Endometrium (tissue), 2 donors: ENCODE measurements at regions not wholly inside any gene's neighbourhood (a gene's known extent, or its start where the extent isn't known, plus 50 kb on each side); places are given as distances from the start of the nearest gene placed in this dataset.

Experiments used
- FAIRE-seq: peaks from 2 replicates; lab custom pipeline; 2012; peaks lifted over from hg19 to GRCh38; lab: Jason Lieb, UNC
- donor health status: control.
- donor health status: control.

DNA sequence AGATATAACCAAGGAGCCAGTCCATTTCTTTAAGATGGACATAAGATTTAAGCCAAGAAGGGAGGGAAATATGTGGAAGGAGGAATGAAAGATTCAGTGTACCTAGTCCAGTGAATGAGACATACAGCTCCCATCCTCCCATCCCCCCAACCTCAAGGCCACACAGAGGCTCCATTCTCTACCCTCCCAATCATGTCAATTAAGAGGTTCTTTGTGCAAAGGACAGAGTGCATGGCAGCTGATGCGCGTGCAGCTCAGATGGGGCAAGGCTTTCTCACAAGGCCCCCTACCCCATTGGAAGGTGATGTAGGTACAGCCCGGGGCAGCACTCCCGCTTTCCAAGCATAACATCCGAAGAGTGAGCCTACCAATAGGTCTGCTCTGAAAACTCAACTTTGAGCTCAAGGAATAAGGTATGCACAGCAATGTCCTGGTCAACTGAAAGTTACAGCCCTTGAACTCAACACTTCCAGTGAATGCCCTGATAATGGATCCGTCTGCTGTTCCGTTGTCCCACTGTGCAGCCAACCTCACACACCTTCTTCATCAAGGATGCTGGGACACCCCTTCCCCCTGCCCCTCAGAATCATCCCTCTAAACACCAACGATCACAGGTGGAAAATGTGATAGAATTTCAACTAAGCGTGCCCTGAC lies 458.1 kb downstream of the SOX9 start:
- no peak for FAIRE-seq

DNA sequence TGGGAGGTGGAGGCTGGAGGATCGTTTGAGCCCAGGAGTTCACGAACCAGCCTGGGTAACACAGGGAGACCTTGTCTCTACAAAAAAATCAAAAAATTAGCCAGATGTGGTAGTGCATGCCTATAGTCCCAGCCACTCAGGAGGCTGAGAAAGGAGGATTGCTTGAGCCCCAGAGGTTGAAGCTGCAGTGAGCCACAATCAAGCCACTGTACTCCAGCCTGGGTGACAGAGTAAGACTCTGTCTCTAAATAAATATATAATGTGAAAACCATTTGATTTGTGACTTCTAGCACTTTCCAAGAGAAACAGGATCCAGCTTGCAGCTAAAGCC lies 459.1 kb downstream of the SOX9 start:
- no peak for FAIRE-seq

DNA sequence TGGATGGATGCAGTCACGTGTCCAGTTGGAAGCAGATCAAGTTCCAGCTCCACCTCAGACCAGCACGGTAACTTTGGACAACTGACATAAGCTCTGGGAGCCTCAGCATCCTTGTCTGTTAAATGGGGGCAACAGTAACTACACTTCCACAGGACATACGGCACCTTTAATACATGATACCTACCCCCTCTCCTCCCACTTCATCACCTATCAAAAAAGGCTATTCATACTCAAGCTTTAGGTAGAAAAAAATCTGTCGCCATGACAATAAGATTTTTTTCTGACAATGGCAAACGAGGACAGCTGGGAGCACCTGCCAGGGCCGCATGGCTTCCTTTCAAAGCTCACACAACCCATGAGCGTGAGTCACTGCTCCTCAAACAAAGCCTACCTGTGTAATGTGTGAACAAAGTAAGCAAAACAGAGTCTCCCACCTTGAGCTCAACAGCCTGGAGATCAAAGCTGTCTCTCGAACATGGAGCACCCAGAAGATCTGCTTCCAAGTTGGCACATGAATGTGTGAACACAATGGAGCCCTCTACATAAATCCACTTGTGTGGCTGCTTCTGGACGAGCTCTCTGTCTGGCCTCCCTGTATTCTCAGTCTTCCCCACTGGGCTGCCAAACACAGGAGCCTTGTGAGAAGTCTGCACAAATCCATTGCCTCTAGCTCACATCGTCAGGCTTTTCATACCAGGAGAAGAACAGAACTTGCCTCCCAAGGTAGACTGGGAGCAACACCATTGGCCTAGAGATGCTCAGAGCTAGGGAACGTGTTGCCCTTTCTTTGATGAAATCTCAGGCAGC lies 459.7 kb downstream of the SOX9 start:
- FAIRE-seq: no peak

- no peak for FAIRE-seq
Observed at GRCh38 chr17:72587156-72587555, 466.3 kb downstream of the SOX9 start.

- FAIRE-seq: no peak
Observed at GRCh38 chr17:72587773-72588511, 467.1 kb downstream of the SOX9 start.

GRCh38 chr17:72588561-72588960 lies 467.7 kb downstream of the SOX9 start:
- FAIRE-seq: no peak

DNA sequence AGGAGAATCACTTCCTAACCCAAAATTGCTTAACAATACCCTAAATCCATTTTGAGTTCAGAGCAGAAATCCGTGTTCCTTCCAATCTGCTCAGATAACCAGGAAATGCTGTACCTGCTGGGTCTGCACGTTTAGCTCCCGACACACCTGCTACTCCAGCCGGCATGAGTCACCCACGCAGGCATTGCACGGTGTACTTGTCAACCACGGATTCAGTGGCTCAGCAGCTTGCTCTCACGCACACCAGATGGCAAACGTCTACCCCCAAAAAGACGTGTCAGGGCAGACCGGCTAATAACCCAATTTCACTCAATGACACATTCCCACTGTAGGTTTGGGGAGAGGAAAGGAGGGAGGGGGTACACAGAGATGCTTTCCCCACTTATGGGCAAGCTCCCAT lies 468.1 kb downstream of the SOX9 start:
- no peak for FAIRE-seq

DNA sequence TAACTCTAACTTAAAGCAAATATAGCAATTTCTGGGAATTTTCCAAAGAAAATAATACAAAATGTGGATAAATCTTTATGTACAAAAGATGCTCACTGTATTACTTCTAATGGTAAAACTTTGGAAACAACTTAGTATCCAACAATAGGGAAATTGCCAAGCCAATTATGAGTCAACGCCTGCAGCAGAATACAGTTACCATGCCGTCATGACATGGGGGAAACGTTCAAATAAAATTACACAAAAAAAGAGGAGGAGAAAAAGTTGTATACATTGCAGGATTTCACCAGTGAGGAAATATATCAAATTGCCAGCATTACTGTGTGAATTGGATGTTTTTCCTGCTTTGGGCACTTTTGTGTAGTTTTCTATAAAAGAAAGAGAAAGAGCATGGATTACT lies 469.6 kb downstream of the SOX9 start:
- no peak for FAIRE-seq

DNA sequence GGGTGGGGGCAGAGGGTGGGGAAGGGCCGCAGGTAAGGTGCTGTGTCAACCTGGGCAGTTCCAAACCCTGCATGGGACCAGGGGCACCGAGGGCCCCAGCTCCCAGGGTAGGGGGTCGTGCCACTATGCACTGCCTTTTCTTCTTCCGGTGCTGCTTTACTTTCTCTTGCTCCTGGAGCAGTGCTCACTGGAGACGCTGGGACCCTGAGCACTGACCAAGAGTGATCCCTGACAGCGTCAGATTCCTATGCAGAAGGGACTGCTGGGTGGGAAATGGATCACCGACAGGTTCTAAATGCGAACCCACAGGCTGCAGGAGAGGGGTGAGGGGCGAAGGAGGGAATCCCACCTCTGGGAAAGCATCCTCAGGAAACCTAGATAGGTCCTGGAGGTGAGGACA lies 470.1 kb downstream of the SOX9 start:
- FAIRE-seq: no peak

- FAIRE-seq: no peak
Observed at GRCh38 chr17:72591289-72592241, 470.7 kb downstream of the SOX9 start.

DNA sequence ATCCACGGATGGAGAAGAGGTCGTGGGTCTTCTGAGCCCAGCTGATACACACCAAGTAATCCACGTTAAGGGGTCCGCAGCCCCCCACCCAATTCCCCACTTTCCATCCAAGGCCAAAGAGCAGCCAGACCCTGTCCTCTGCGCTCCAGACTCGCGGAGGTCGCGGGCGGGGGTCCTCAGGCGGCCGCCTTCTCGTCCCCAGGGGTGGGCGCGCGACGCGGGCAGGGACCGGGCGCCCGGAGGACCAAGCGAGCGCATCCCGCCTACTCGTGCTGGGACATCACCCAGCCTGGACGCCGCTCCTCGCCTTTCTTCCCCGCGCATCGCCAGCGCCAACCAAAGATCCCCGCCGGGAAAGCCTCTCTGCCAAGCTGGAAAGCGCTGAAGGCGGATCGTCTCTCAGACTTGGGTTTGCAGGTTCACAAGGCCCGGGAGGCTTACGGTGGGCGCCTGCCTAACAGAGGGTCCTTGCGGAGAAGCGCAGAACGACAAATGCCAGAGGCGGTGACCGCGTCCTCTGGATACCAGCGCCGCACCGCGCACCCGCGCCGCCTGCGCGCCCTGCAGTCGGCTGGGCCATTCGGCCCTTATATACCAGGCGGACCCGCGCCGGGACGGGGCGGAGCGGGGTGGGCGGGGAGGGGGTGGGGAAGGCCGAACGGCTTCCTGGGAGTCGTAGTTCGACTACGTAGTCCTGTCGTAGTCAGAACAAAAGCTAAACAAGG lies 471.6 kb downstream of the SOX9 start:
- FAIRE-seq: no peak

DNA sequence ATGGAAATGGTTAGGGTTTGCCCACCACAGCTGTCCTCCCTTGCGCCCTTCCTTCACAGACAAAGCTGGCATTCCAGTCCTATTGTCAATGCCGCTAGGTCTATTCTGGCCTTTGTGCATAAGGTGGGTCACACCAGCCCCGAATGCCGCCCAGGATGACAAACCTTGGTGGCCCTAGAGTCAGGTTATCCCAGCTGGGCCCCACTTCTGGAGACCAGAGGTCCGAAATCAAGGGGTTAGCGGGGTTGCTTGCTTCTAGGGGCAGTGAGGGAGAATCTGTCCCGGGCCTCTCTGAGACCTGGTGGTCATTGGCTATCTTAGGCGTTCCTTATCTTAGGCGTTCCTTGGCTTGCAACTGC lies 472.1 kb downstream of the SOX9 start:
- no peak for FAIRE-seq

GRCh38 chr17:72594248-72594647 lies 473.4 kb downstream of the SOX9 start:
- no peak for FAIRE-seq
